ENCODE measurements at regions not wholly inside any gene's neighbourhood (a gene's known extent, or its start where the extent isn't known, plus 50 kb on each side); places are given as distances from the start of the nearest gene placed in this dataset.

DNA sequence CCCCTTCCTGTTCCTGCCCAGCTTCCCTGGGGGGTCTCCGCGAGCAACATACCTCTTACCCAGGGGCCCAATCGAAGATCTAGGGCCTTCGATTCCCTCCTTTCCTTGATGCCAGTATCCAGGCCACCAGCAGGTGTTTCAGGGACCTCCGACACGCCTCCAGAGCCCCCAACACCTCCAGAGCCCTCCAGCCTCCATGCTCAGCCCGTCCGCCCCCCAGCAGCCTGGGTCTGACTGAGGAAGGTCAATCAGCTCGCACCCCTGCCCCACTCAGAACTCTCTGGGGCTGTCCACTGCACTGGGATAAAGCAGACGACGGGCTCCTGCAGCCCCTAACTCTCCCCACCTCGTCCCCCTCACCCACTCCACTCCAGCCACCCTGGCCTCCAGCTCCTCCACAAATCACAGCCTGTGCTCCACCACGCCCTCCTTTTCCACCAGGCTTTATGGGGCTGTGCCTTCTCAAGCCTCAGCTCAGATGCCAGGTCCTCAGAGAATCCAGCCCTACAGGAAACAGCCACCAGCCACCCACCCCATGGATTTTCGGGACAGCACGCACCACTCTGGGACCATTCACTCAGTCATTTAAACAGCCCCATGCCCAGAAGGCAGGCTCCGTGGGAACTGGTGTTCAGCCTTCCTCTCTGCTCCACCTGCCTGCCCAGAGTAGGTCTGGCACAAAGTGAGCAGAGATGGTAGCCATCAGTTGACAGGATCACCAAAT lies 247.1 kb downstream of the RBFOX3 start:
- no peak overlapping the region for H3K4me3 ChIP-seq
- no peak overlapping the region for H3K27ac ChIP-seq
- no peaks in the 10 kb centered on the region for H3K36me3 ChIP-seq
- ATAC-seq (no peak), DNase-seq (peak in 1 of 5 donors; percentile 57)
- intact Hi-C loops (cut with DNase I): no loop called here
- WGBS, 4 donors: 70 to 73% (median 71%) methylated on average over 16 of the region's 16 CpGs
- H3K27me3 ChIP-seq: peaks cover 0 to 79% (median 14%) of the 10 kb centered on the region in 9 donors
- no peaks in the 10 kb centered on the region for H3K4me1 ChIP-seq
- TF ChIP-seq, protein P1, sequence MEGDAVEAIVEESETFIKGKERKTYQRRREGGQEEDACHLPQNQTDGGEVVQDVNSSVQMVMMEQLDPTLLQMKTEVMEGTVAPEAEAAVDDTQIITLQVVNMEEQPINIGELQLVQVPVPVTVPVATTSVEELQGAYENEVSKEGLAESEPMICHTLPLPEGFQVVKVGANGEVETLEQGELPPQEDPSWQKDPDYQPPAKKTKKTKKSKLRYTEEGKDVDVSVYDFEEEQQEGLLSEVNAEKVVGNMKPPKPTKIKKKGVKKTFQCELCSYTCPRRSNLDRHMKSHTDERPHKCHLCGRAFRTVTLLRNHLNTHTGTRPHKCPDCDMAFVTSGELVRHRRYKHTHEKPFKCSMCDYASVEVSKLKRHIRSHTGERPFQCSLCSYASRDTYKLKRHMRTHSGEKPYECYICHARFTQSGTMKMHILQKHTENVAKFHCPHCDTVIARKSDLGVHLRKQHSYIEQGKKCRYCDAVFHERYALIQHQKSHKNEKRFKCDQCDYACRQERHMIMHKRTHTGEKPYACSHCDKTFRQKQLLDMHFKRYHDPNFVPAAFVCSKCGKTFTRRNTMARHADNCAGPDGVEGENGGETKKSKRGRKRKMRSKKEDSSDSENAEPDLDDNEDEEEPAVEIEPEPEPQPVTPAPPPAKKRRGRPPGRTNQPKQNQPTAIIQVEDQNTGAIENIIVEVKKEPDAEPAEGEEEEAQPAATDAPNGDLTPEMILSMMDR (IDR thresholded peaks at IDR 0.05): no peak
- TF ChIP-seq POLR2A (IDR thresholded peaks at IDR 0.05): no peak
- H3K9me3 ChIP-seq: no peaks in the 10 kb centered on the region

DNA sequence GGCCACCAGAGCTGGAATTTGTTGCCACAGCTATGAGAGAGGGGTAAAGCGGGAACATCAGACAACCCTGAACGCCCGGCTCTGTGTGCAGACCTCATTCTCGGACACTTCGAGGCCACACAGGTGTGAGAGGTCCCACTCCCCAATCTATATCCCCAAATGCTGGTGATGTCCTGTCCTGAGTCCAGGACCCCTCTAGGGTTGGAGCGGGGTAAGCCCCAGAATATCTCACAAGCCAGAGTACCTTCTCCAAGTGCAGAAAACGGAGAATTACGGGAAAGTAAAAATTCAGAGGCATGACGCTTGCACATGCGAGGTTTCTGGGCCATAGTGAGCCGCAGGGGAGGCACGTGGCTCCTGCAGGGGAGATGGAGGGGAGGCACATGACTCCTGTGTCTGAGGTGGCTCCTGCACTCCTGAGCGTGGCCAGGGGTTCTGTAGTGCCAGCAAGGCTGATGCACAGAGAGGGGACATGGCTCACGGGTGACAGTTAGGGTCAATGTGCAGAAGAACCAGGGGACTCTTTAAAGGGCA lies 248.0 kb downstream of the RBFOX3 start:
- no peak for TF ChIP-seq POLR2A (IDR thresholded peaks at IDR 0.05)
- TF ChIP-seq, protein P1 (IDR thresholded peaks at IDR 0.05): no peak
- H3K9me3 ChIP-seq: no peaks in the 10 kb centered on the region
- 77 to 88% (median 82%) methylated on average over 14 of the region's 14 CpGs for WGBS, 4 donors
- H3K36me3 ChIP-seq: no peaks in the 10 kb centered on the region
- DNase-seq (peak in 1 of 5 donors; percentile 39), ATAC-seq (no peak)
- no peak overlapping the region for H3K27ac ChIP-seq
- peaks cover 0 to 75% (median 14%) of the 10 kb centered on the region in 9 donors for H3K27me3 ChIP-seq
- H3K4me3 ChIP-seq: no peak overlapping the region
- no peaks in the 10 kb centered on the region for H3K4me1 ChIP-seq
- intact Hi-C loops (cut with DNase I): no loop called here

DNA sequence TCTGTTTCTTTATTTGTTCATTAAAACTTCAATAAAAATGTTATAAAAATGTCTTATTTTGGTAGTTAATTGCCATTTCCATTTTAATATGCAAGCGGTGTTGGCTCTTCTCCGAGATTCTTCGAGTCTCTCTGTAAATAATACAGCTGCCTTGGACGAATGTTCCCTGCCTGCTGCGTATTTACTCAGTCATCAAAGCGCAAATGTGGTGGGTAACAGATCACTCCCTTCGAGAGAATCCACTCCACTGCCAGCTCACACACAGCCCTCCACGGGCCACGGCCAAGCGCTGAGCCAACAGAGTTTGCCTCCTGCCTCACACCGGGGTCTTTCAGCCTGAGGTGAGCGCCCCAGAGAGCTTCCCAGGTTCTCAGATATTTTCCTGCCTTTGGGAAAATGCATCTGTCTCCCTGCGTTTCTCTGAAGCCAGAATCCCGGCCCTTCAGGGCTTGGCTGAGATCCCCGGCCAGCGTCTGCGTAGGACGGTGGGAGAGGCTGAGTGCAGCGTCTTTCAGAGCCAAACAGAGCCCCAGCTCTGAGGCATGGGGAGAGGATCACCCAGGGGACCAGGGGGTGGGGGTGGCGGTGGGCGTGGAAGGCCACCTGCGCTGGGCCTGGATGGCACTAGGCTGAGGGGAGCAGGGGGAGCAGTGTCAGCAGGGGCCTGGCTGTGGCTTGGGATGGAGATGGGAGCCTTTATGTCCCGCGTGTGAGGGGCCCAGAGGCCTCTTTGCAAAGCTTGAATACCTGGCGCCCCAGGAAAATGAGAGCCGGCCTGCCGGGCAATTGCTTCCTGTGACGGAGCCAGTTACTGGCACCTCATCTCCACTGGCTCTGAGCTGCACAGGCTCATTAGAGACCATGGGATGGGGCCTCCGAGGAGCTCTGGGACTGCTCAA lies 248.7 kb downstream of the RBFOX3 start:
- TF ChIP-seq POLR2A (IDR thresholded peaks at IDR 0.05): no peak
- TF ChIP-seq, protein P1 (IDR thresholded peaks at IDR 0.05): no peak
- DNase-seq (peak in 1 of 5 donors; percentile 58), ATAC-seq (no peak)
- Histone ChIP-seq H3K4me1 (no peaks in the 10 kb centered on the region), H3K27me3 (peaks cover 0 to 81% (median 14%) of the 10 kb centered on the region in 9 donors), H3K36me3 (no peaks in the 10 kb centered on the region), H3K4me3 (no peak overlapping the region), H3K9me3 (no peaks in the 10 kb centered on the region), H3K27ac (no peak overlapping the region)
- intact Hi-C loops (cut with DNase I): no loop called here
- WGBS, 4 donors: 62 to 66% (median 65%) methylated on average over 24 to 29 of the region's 29 CpGs

DNA sequence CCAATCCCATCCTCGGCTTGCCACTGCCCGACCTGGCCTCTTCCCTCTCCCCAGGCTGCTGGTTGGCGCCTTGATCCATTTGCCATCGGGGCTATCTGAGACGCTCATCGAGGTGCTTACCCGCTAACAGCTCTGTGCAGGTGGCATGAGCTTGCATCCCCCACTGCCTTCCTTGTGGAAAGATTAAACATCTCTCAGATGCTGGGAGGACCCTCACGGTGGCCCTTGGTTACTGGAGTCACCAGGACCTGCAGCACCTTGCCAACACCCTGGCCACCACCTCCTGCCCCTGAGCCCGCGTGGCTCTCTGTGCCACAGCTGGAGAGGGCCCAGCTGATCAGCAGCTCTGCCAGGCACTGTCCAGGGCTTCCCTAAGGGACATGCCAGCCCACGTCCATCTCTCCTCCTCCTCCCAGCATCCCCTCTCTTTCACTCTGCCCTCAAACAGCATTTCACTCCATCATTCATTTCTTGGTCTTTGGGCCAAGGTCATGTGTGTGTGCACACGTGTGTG lies 249.6 kb downstream of the RBFOX3 start:
- Histone ChIP-seq H3K36me3 (no peaks in the 10 kb centered on the region), H3K27ac (no peak overlapping the region), H3K4me3 (no peak overlapping the region), H3K4me1 (no peaks in the 10 kb centered on the region), H3K27me3 (peaks cover 0 to 79% (median 14%) of the 10 kb centered on the region in 9 donors), H3K9me3 (no peaks in the 10 kb centered on the region)
- intact Hi-C loops (cut with DNase I): no loop called here
- WGBS, 4 donors: 67 to 75% (median 70%) methylated on average over 12 of the region's 12 CpGs
- ATAC-seq (no peak), DNase-seq (peak in 1 of 5 donors; percentile 16)
- TF ChIP-seq POLR2A (IDR thresholded peaks at IDR 0.05): no peak
- TF ChIP-seq, protein P1 (IDR thresholded peaks at IDR 0.05): no peak
